Smooth muscle cell (in vitro differentiated cells): ENCODE measurements at regions not wholly inside any gene's neighbourhood (a gene's known extent, or its start where the extent isn't known, plus 50 kb on each side); places are given as distances from the start of the nearest gene placed in this dataset.
"Not testable (repeated sequence)": the region's sequence is repeated elsewhere in the genome, so short reads cannot be mapped to it uniquely, and the experiment has no call there.

Experiments used
- DNase-seq: peaks from one replicate; lab custom pipeline; 2025; ENCODE audit not compliant: unreplicated experiment; lab: John Stamatoyannopoulos, UW
- H2AFZ ChIP-seq: fragments of 200-600 bp; sonication (generic); 2 replicates; pipeline ENCODE4 v1.6.0; 2016; ENCODE audit warnings: antibody characterized with exemption, low read depth, mild to moderate bottlenecking
- H3F3A ChIP-seq: fragments of 200-600 bp; sonication (generic); 2 replicates; pipeline ENCODE4 v1.6.0; 2017; ENCODE audit warnings: antibody characterized with exemption, low read depth
- H3K27ac ChIP-seq: fragments of 200-600 bp; sonication (generic); 2 replicates; pipeline ENCODE4 v1.5.1; 2016; ENCODE audit warnings: low read depth, mild to moderate bottlenecking
- H3K27me3 ChIP-seq: fragments of 200-600 bp; sonication (generic); 2 replicates; pipeline ENCODE4 v1.6.1; 2016; ENCODE audit warnings: low read depth, mild to moderate bottlenecking
- H3K36me3 ChIP-seq: fragments of 200-600 bp; sonication (generic); 2 replicates; pipeline ENCODE4 v1.5.1; 2016; ENCODE audit warnings: low read depth
- H3K4me1 ChIP-seq: fragments of 200-600 bp; sonication (generic); 2 replicates; pipeline ENCODE4 v1.5.1; 2016; ENCODE audit warnings: low read depth
- H3K4me2 ChIP-seq: fragments of 200-600 bp; sonication (generic); 2 replicates; pipeline ENCODE4 v1.6.0; 2016; ENCODE audit warnings: mild to moderate bottlenecking
- H3K4me3 ChIP-seq: fragments of 200-600 bp; sonication (generic); 2 replicates; pipeline ENCODE4 v1.5.1; 2016; ENCODE audit warnings: mild to moderate bottlenecking
- H3K79me2 ChIP-seq: fragments of 200-600 bp; sonication (generic); 2 replicates; pipeline ENCODE4 v1.6.0; 2016; ENCODE audit warnings: low read depth, mild to moderate bottlenecking
- H3K9ac ChIP-seq: fragments of 200-600 bp; sonication (generic); 2 replicates; pipeline ENCODE4 v1.6.0; 2016; ENCODE audit warnings: low read depth
- H3K9me3 ChIP-seq: fragments of 200-600 bp; sonication (generic); replicated peaks from 2 replicates; pipeline ENCODE4 v1.5.1; 2016; ENCODE audit warnings: low read depth
- H4K20me1 ChIP-seq: fragments of 200-600 bp; sonication (generic); 2 replicates; pipeline ENCODE4 v1.6.0; 2016; ENCODE audit warnings: low read depth
- WGBS: methylation state at CpG from one replicate; pipeline ENCODE4 v1.1.7; 2016; ENCODE audit warnings: low lambda C conversion rate; 5-methylcytosine and 5-hydroxymethylcytosine counted together

DNA sequence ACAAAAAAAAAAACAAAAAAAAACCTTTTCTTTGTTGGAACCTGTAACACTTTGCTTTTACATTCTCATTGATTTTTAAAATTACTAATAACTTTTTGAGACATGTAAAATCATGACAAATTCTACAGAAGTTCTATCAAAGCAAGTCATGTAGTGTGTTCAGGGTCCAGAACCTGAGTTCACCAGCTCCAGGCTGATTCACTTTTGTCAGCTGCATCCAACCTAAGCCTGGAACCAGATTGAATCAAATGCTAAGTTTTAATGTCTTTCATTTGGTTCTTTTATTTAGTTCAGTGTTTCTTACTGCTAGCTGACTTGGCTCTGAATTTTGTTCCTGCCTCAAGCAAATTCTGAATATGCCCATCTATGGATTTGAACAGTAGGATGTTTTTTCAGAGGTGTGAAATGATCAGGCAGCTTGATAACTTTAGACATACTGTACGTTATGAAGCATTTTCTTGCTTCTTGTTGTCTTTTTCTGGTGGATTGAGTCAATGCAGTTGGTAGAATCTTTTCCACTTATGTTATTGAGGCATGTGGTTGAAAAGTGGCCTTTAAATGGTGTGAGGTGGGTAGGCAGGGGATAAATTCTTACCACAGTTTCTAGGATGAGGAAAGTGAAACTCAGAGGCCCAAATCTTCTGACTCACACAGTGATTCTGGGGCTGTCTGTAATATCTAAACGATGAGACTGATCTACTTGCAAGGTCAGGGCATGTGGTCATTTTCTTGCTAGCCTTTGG lies 78.7 kb downstream of the SRGAP2 start:
- not testable (repeated sequence) for H3K9me3 ChIP-seq, H3K79me2 ChIP-seq, H3K9ac ChIP-seq, H3K4me3 ChIP-seq, H3K4me2 ChIP-seq, H3K27me3 ChIP-seq, H3F3A ChIP-seq, DNase-seq, H3K27ac ChIP-seq, H2AFZ ChIP-seq, H3K4me1 ChIP-seq, H3K36me3 ChIP-seq
- peaks cover 12% of the 10 kb centered on the region for H4K20me1 ChIP-seq
- WGBS = no CpG with 5 or more reads among the region's 2 CpGs

DNA sequence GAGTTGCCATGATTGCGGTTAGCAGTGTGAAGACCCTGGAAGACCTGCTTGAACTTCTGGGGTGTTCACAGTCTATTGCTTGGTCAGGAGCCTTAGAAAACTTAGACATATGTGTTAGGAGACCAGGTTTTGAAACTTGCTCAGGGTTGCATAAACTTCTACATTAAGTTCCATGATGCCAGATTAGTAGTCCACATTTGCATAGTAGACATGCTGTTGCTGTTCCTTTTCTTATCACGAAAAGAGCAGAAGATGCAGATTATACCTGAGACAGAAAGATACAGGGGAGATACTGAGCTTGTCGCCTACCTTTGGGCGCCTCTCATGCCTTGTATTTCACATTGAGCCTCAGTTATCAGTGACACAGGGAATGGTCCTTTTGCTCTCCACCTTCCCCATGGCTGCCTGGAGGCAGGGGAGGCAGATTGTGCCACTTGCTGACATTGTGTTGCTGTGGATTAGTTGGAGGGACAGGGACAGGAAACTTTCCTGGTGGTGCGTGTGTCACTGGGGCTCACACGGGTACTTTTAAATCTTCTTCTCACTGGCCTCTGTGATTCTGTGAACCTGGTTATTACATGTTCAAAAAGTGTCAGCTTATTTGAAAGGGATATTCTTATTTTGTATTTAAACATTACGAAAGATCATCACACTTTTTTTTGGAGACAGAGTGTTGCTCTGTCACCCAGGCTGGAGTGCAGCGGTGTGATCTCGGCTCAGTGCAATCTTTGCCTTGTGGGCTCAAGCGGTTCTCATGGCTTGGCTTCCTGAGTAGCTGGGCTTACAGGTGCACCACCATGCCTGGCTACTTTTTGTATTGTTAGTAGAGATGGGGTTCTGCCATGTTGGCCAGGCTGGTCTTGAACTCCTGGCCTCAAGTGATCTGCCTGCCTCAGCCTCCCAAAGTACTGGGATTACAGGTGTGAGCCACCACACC lies 82.0 kb downstream of the SRGAP2 start:
- not testable (repeated sequence) for H2AFZ ChIP-seq, H4K20me1 ChIP-seq, H3F3A ChIP-seq, H3K4me3 ChIP-seq, H3K4me2 ChIP-seq, H3K9me3 ChIP-seq, DNase-seq, H3K27ac ChIP-seq, H3K27me3 ChIP-seq, H3K4me1 ChIP-seq, H3K36me3 ChIP-seq, H3K9ac ChIP-seq, H3K79me2 ChIP-seq
- 100% methylated on average over 8 of the region's 10 CpGs for WGBS

DNA sequence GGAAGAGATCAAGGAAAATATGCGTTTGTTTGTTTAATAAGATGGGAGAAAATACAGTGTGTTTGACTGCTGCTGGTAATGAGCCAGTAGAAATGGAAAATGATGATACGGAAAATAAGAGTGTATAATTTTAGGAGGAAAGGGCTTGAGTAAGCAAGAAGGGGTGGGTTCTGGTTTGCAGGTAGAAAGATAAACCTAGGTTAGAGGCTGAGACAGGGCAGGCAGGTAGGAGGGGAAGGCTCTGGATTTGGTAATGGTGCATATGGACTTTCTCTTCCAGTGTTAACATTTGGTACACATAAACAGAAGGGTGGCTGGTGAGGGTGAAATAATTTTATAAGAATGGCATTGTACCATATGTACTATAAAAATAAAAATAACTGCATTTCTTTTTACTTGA lies 84.4 kb downstream of the SRGAP2 start:
- H3K4me2 ChIP-seq, H3K27me3 ChIP-seq, H3K36me3 ChIP-seq, H3K4me3 ChIP-seq, H2AFZ ChIP-seq, H3K9me3 ChIP-seq, H4K20me1 ChIP-seq, H3K79me2 ChIP-seq, H3K4me1 ChIP-seq, H3F3A ChIP-seq, DNase-seq, H3K9ac ChIP-seq, H3K27ac ChIP-seq: not testable (repeated sequence)
- WGBS = 94% methylated on average over 2 of the region's 2 CpGs

DNA sequence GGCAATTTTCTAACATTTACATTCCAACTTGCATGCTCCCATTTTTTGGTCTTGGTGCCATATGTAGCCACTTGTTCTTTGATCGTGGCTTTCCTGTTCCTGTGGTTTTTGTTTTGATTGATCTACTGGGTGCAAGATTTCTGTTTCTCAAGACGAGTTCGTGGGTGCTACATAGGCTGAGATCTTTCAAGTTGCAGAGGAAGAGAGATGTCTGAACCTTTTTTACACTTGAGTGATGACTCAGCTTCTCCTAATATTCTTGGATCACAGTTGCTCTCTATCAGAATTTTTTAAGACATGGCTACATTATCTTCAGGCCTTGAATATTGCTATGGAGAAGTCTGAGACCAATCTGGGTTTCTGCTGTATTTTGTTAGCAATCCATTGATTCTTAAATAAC lies 85.1 kb downstream of the SRGAP2 start:
- H3K4me1 ChIP-seq, H3K4me2 ChIP-seq, DNase-seq, H3K79me2 ChIP-seq, H4K20me1 ChIP-seq, H3K27me3 ChIP-seq, H3K36me3 ChIP-seq, H3K9me3 ChIP-seq, H3K27ac ChIP-seq, H3K9ac ChIP-seq, H2AFZ ChIP-seq, H3F3A ChIP-seq, H3K4me3 ChIP-seq: not testable (repeated sequence)
- no CpG with 5 or more reads among the region's 3 CpGs for WGBS

DNA sequence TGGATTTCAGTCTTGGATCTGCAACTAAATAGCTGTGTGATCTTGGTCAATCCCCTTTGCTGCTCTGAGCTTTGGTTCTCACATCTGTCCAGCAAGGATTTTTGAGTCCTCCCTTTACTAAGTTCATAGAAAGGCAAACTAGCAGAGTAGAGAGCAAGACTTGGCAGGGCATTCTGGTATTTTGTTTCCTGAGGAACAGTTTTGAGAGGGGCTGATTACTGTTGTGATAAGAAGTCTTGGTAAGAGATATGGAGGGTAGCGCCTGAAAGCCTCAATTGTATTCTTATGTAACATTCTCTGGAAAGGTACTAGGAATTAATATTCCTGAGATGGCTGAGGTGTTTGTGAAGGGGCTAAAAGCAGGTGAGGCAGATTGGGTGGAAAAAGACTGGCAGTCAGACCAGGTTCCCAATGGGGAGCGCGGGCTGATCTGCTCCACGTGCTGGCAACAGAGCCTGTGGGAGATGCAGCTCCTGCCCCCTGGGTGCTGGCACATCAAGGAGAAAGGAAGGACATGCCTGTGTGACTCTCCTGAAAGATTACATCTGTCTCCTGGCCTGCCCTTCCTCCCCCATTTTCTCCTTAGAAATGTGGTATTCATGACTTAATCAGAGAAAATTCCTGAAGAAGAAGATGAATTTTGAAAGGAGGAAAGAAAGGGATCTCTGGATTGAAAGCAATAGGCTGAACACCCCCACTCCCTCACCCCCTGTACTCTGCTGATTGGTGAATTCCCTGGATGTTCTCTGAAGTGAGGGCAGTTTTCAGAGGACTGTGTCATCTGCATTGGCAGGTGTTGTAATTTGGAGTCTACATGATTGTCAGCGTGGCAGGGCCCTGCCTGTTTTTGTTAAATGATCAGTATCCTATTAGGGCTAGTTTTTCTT lies 94.0 kb downstream of the SRGAP2 start:
- 95% methylated on average over 3 of the region's 5 CpGs for WGBS

DNA sequence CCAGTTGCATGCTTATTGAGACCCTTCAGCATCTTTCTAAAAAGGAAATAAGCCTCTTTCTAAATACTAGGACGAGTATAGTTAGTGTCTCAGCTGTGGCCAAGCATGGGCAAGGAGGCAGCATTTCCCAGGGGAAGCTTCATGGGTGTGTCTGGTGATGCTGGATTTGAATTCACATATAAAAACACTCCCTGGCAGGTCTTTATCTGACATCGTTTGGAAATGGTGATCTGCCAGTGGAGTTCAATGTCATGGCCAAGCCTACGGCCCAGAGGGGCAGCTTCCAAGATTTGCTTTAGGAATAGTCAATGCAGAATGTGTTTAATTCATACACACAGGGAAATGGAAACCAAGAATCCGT lies 94.7 kb downstream of the SRGAP2 start:
- WGBS = 88% methylated on average over 2 of the region's 4 CpGs
- not testable (repeated sequence) for DNase-seq, H2AFZ ChIP-seq

More for the DNA sequence above, 94.0 kb downstream of the SRGAP2 start:
- H3K79me2 ChIP-seq, H3K9me3 ChIP-seq, DNase-seq, H3K9ac ChIP-seq, H3K27ac ChIP-seq, H3F3A ChIP-seq, H3K4me3 ChIP-seq, H3K4me2 ChIP-seq, H2AFZ ChIP-seq, H4K20me1 ChIP-seq, H3K27me3 ChIP-seq, H3K4me1 ChIP-seq, H3K36me3 ChIP-seq: not testable (repeated sequence)

DNA sequence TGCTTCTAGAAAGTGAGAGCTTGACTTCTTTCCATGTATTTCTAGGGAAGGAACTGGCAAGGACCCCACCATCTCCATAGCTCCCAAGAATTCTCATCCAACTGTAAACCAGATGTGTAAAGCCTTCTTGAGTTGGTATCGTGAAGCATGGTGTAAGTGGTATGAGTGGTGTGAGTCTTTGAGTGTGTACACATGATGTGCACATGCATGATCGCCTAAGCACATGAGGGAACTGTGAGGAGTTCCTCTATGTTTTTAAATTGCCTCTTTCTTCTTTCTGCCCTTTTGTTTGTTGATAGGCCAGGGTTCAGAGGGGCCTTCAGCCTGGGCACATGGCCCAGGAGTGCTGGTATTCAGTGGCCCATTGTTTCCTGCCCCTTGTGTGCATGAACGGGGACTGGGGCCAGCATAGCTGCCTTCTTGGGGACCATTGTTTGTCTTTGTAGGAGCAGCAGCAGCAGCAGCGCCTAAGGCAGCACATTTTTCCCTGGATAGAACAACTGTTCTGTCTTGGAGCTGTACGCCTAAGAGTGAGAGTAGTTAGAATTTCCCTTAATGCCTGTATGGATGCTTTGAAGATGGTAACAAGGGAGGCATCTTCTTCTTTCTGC lies 95.9 kb downstream of the SRGAP2 start:
- H3K4me2 ChIP-seq, DNase-seq, H3K4me3 ChIP-seq, H3K27ac ChIP-seq, H3K9ac ChIP-seq, H4K20me1 ChIP-seq, H3K36me3 ChIP-seq, H3K4me1 ChIP-seq, H3K79me2 ChIP-seq, H3F3A ChIP-seq, H3K27me3 ChIP-seq, H2AFZ ChIP-seq, H3K9me3 ChIP-seq: not testable (repeated sequence)
- 95% methylated on average over 3 of the region's 5 CpGs for WGBS

More for the DNA sequence above, 94.7 kb downstream of the SRGAP2 start:
- H3K9me3 ChIP-seq, H3K4me3 ChIP-seq, H4K20me1 ChIP-seq, H3K4me2 ChIP-seq, H3F3A ChIP-seq, H3K36me3 ChIP-seq, H3K79me2 ChIP-seq, H3K27ac ChIP-seq, H3K4me1 ChIP-seq, H3K9ac ChIP-seq, H3K27me3 ChIP-seq: not testable (repeated sequence)

DNA sequence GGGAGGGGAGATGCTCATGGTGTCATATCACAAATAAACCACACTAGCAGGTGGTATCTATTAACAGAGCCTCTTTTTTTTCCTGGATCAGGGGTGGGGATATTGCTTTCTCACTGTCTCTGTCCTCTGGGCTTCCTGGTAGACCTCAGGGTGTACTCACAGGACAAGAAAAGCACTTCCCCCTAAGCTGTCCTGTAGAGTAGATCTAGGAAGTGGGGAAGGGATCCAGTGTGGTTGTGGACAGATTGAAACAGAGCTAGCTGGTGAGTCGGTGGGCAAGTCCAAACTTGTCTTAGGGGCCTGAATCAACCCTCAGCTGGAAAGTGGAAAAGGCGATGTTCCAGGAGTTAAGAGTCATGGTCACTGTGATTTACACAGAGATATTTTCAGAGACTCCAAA lies 96.6 kb downstream of the SRGAP2 start:
- H3K4me3 ChIP-seq, H3K36me3 ChIP-seq, H3K9ac ChIP-seq, H4K20me1 ChIP-seq, H3K4me2 ChIP-seq, H3K27ac ChIP-seq, H3F3A ChIP-seq, H3K79me2 ChIP-seq, H3K4me1 ChIP-seq, H3K27me3 ChIP-seq, H2AFZ ChIP-seq, DNase-seq, H3K9me3 ChIP-seq: not testable (repeated sequence)
- WGBS = no CpG with 5 or more reads among the region's 2 CpGs
